Esophagus muscularis mucosa (tissue), 4 donors: ENCODE measurements at regions not wholly inside any gene's neighbourhood (a gene's known extent, or its start where the extent isn't known, plus 50 kb on each side); places are given as distances from the start of the nearest gene placed in this dataset.

Experiments
- EP300 ChIP-seq: sonication (generic); formaldehyde crosslinking; IDR thresholded peaks from one replicate; pipeline ENCODE4 v1.6.1; 2017; ENCODE audit warnings: antibody characterized with exemption
- POLR2A ChIP-seq: fragments of 450-650 bp; IDR thresholded peaks from one replicate; pipeline ENCODE4 v1.6.1; 2017; ENCODE audit warnings: antibody characterized with exemption, moderate library complexity, mild to moderate bottlenecking, low read depth
- POLR2AphosphoS5 ChIP-seq, 2 donors: sonication (generic); formaldehyde crosslinking; IDR thresholded peaks; one replicate each; pipeline ENCODE4 v1.6.1; 2017; ENCODE audit warnings: antibody characterized with exemption in 2 of 2
- TF ChIP-seq, protein P1 (sequence below), 3 experiments: fragments of 200-600 bp in 2 of 3; fragments of 450-650 bp in 1 of 3; sonication (generic) in 2 of 3; IDR thresholded peaks; one replicate each; pipeline ENCODE4 v1.5.1; 2017 to 2019; ENCODE audit warnings: antibody characterized with exemption in 3 of 3, mild to moderate bottlenecking in 2 of 3, moderate library complexity in 1 of 3

DNA sequence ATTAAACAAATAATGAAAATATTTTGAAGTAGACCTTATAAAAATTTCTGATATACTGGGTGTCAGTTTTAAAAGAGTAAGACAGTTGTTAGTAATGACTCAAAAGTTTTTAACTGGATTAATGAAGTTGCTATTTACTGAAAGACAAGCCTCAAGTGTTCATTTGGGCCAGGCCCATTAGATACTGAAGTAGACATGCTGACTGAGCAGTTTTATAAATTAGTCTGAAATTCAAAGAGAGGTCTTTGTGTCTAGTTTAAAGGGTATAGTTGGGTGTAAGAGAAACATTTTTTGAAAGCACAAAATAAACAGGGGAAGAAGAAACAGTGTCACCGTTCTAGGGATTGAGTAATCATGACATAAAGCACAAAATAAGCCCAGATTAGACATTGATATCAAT, 1577.2 kb downstream of the AMY1C start:
- no peak for TF ChIP-seq POLR2A
- TF ChIP-seq, protein P1, sequence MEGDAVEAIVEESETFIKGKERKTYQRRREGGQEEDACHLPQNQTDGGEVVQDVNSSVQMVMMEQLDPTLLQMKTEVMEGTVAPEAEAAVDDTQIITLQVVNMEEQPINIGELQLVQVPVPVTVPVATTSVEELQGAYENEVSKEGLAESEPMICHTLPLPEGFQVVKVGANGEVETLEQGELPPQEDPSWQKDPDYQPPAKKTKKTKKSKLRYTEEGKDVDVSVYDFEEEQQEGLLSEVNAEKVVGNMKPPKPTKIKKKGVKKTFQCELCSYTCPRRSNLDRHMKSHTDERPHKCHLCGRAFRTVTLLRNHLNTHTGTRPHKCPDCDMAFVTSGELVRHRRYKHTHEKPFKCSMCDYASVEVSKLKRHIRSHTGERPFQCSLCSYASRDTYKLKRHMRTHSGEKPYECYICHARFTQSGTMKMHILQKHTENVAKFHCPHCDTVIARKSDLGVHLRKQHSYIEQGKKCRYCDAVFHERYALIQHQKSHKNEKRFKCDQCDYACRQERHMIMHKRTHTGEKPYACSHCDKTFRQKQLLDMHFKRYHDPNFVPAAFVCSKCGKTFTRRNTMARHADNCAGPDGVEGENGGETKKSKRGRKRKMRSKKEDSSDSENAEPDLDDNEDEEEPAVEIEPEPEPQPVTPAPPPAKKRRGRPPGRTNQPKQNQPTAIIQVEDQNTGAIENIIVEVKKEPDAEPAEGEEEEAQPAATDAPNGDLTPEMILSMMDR (IDR thresholded peaks at IDR 0.05): no peak
- TF ChIP-seq POLR2AphosphoS5 (IDR thresholded peaks at IDR 0.05): no peak
- no peak for TF ChIP-seq EP300
